ENCODE measurements at regions not wholly inside any gene's neighbourhood (a gene's known extent, or its start where the extent isn't known, plus 50 kb on each side); places are given as distances from the start of the nearest gene placed in this dataset.

GRCh38 chr1:191279266-191279800, 801.7 kb upstream of the BRINP3 start (continued):
- no peak for TF ChIP-seq RAD51 (IDR thresholded peaks at IDR 0.05)
- no peak for TF ChIP-seq CTCF (IDR thresholded peaks at IDR 0.05 in 2 of 3, conservative IDR thresholded peaks at IDR 0.05 in 1 of 3; ENCODE audit: control insufficient read depth in 2 of 3, extremely low read depth in 1 of 3, insufficient read depth in 1 of 3, low read depth in 3 of 3, low read length in 3 of 3)

GRCh38 chr1:191284175-191284574, 806.5 kb upstream of the BRINP3 start:
- Histone ChIP-seq H4K20me1 (ENCODE audit: control insufficient read depth, insufficient read depth) (no peaks in the 10 kb centered on the region), H3K79me2 (ENCODE audit: control insufficient read depth, insufficient read depth, low read length) (no peaks in the 10 kb centered on the region), H3K9me3 (replicated peaks; ENCODE audit: control insufficient read depth, insufficient read depth, low read length) (no peaks in the 10 kb centered on the region), H3K4me2 (ENCODE audit: control insufficient read depth, insufficient read depth) (no peak overlapping the region), H3K36me3 (ENCODE audit: control insufficient read depth in 2 of 2, insufficient read depth in 2 of 2, low read length in 1 of 2) (no peaks in the 10 kb centered on the region), H3K27ac (ENCODE audit: control insufficient read depth, insufficient read depth) (no peak overlapping the region), H3K4me3 (no peak overlapping the region), H3K9ac (ENCODE audit: control insufficient read depth, insufficient read depth, low read length) (no peak overlapping the region), H2AFZ (ENCODE audit: control insufficient read depth, low read depth, low read length) (no peak overlapping the region), H3K4me1 (ENCODE audit: control insufficient read depth, insufficient read depth, low read length) (no peaks in the 10 kb centered on the region), H3K27me3 (replicated peaks in 1 of 2; ENCODE audit: control insufficient read depth in 2 of 2, insufficient read depth in 2 of 2, low read length in 1 of 2) (no peaks in the 10 kb centered on the region)
- ChIA-PET POLR2A (no interaction called here), SMC1A (ENCODE audit: uncharacterized antibody, unreplicated experiment) (no interaction called here), RAD21 (ENCODE audit: unreplicated experiment) (no interaction called here), CTCF (no interaction called here)
- DNase-seq (ENCODE audit: low read depth, low spot score) = no peak
- intact Hi-C loops (cut with micrococcal nuclease; ENCODE audit: unreplicated experiment) = no loop called here
- no peak for TF ChIP-seq HSF1 (IDR thresholded peaks at IDR 0.05; ENCODE audit: low read depth, low read length)
- no peak for TF ChIP-seq TCF12 (IDR thresholded peaks at IDR 0.05; ENCODE audit: low read depth, low read length)
- no peak for TF ChIP-seq SPI1 (IDR thresholded peaks at IDR 0.05; ENCODE audit: borderline replicate concordance, insufficient read depth, low read depth, low read length)
- TF ChIP-seq ZBTB40 (IDR thresholded peaks at IDR 0.05; ENCODE audit: borderline replicate concordance) = no peak
- no peak for TF ChIP-seq IKZF2 (IDR thresholded peaks at IDR 0.05)
- TF ChIP-seq REST (IDR thresholded peaks at IDR 0.05; ENCODE audit: low read depth, low read length) = no peak
- TF ChIP-seq ZSCAN29 (IDR thresholded peaks at IDR 0.05) = no peak
- TF ChIP-seq SMC3 (IDR thresholded peaks at IDR 0.05; ENCODE audit: borderline replicate concordance, low read length) = no peak
- no peak for TF ChIP-seq PAX8 (IDR thresholded peaks at IDR 0.05)
- FAIRE-seq = no peak
- in situ Hi-C loops (cut with MboI) = no loop called here
- no peak for ATAC-seq
- no TSS peak for BruUV-seq (replicated peaks)

All from GM12878 (cell line).